ENCODE measurements at regions not wholly inside any gene's neighbourhood (a gene's known extent, or its start where the extent isn't known, plus 50 kb on each side); places are given as distances from the start of the nearest gene placed in this dataset.

- Histone ChIP-seq H3K9me3 (ENCODE audit: insufficient read depth, low read depth, low read length) (no peaks in the 10 kb centered on the region), H3K27ac (ENCODE audit: low read length) (no peak overlapping the region), H3K9ac (ENCODE audit: low read depth, low read length) (no peak overlapping the region), H3K4me3 (ENCODE audit: low read length) (no peak overlapping the region), H3K27me3 (ENCODE audit: insufficient read depth, low read length) (no peaks in the 10 kb centered on the region), H3K36me3 (ENCODE audit: insufficient read depth, low read depth, low read length) (no peaks in the 10 kb centered on the region), H3K4me1 (ENCODE audit: insufficient read depth, low read length) (no peaks in the 10 kb centered on the region)
Measured at GRCh38 chr6:84361372-84362192, 134.1 kb upstream of the CEP162 start.

GRCh38 chr6:84360039-84360438 is 132.6 kb upstream of the CEP162 start:
- Histone ChIP-seq H3K9me3 (ENCODE audit: insufficient read depth, low read depth, low read length) (no peaks in the 10 kb centered on the region), H3K27ac (ENCODE audit: low read length) (no peak overlapping the region), H3K4me3 (ENCODE audit: low read length) (no peak overlapping the region), H3K27me3 (ENCODE audit: insufficient read depth, low read length) (no peaks in the 10 kb centered on the region), H3K9ac (ENCODE audit: low read depth, low read length) (no peak overlapping the region), H3K4me1 (ENCODE audit: insufficient read depth, low read length) (no peaks in the 10 kb centered on the region), H3K36me3 (ENCODE audit: insufficient read depth, low read depth, low read length) (no peaks in the 10 kb centered on the region)

- Histone ChIP-seq H3K4me1 (ENCODE audit: insufficient read depth, low read length) (no peaks in the 10 kb centered on the region), H3K27me3 (ENCODE audit: insufficient read depth, low read length) (no peaks in the 10 kb centered on the region), H3K9ac (ENCODE audit: low read depth, low read length) (no peak overlapping the region), H3K4me3 (ENCODE audit: low read length) (no peak overlapping the region), H3K36me3 (ENCODE audit: insufficient read depth, low read depth, low read length) (no peaks in the 10 kb centered on the region), H3K9me3 (ENCODE audit: insufficient read depth, low read depth, low read length) (no peaks in the 10 kb centered on the region), H3K27ac (ENCODE audit: low read length) (no peak overlapping the region)
Measured at GRCh38 chr6:84358581-84358980, 131.1 kb upstream of the CEP162 start.

GRCh38 chr6:84357631-84358030 is 130.2 kb upstream of the CEP162 start:
- Histone ChIP-seq H3K9ac (ENCODE audit: low read depth, low read length) (no peak overlapping the region), H3K4me3 (ENCODE audit: low read length) (no peak overlapping the region), H3K4me1 (ENCODE audit: insufficient read depth, low read length) (no peaks in the 10 kb centered on the region), H3K27ac (ENCODE audit: low read length) (no peak overlapping the region), H3K27me3 (ENCODE audit: insufficient read depth, low read length) (no peaks in the 10 kb centered on the region), H3K9me3 (ENCODE audit: insufficient read depth, low read depth, low read length) (no peaks in the 10 kb centered on the region), H3K36me3 (ENCODE audit: insufficient read depth, low read depth, low read length) (no peaks in the 10 kb centered on the region)

- H3K27ac ChIP-seq (ENCODE audit: low read length) = no peak overlapping the region
- no peak overlapping the region for H3K9ac ChIP-seq (ENCODE audit: low read depth, low read length)
- no peak overlapping the region for H3K4me3 ChIP-seq (ENCODE audit: low read length)
- no peaks in the 10 kb centered on the region for H3K4me1 ChIP-seq (ENCODE audit: insufficient read depth, low read length)
- no peaks in the 10 kb centered on the region for H3K36me3 ChIP-seq (ENCODE audit: insufficient read depth, low read depth, low read length)
- no peaks in the 10 kb centered on the region for H3K27me3 ChIP-seq (ENCODE audit: insufficient read depth, low read length)
- H3K9me3 ChIP-seq (ENCODE audit: insufficient read depth, low read depth, low read length) = no peaks in the 10 kb centered on the region
Measured at GRCh38 chr6:84356907-84357306, 129.5 kb upstream of the CEP162 start.

GRCh38 chr6:84353459-84354423 is 126.3 kb upstream of the CEP162 start:
- no peak overlapping the region for H3K9ac ChIP-seq (ENCODE audit: low read depth, low read length)
- H3K27ac ChIP-seq (ENCODE audit: low read length) = no peak overlapping the region
- H3K27me3 ChIP-seq (ENCODE audit: insufficient read depth, low read length) = no peaks in the 10 kb centered on the region
- no peak overlapping the region for H3K4me3 ChIP-seq (ENCODE audit: low read length)
- no peaks in the 10 kb centered on the region for H3K9me3 ChIP-seq (ENCODE audit: insufficient read depth, low read depth, low read length)
- H3K36me3 ChIP-seq (ENCODE audit: insufficient read depth, low read depth, low read length) = no peaks in the 10 kb centered on the region
- no peaks in the 10 kb centered on the region for H3K4me1 ChIP-seq (ENCODE audit: insufficient read depth, low read length)

GRCh38 chr6:84350397-84350796 is 123.0 kb upstream of the CEP162 start:
- Histone ChIP-seq H3K36me3 (ENCODE audit: insufficient read depth, low read depth, low read length) (no peaks in the 10 kb centered on the region), H3K9ac (ENCODE audit: low read depth, low read length) (no peak overlapping the region), H3K4me1 (ENCODE audit: insufficient read depth, low read length) (no peaks in the 10 kb centered on the region), H3K27me3 (ENCODE audit: insufficient read depth, low read length) (no peaks in the 10 kb centered on the region), H3K27ac (ENCODE audit: low read length) (no peak overlapping the region), H3K4me3 (ENCODE audit: low read length) (no peak overlapping the region), H3K9me3 (ENCODE audit: insufficient read depth, low read depth, low read length) (no peaks in the 10 kb centered on the region)

- Histone ChIP-seq H3K27ac (ENCODE audit: low read length) (no peak overlapping the region), H3K9me3 (ENCODE audit: insufficient read depth, low read depth, low read length) (no peaks in the 10 kb centered on the region), H3K4me3 (ENCODE audit: low read length) (no peak overlapping the region), H3K27me3 (ENCODE audit: insufficient read depth, low read length) (no peaks in the 10 kb centered on the region), H3K4me1 (ENCODE audit: insufficient read depth, low read length) (no peaks in the 10 kb centered on the region), H3K9ac (ENCODE audit: low read depth, low read length) (no peak overlapping the region), H3K36me3 (ENCODE audit: insufficient read depth, low read depth, low read length) (no peaks in the 10 kb centered on the region)
Measured at GRCh38 chr6:84349542-84349941, 122.1 kb upstream of the CEP162 start.

- Histone ChIP-seq H3K9me3 (ENCODE audit: insufficient read depth, low read depth, low read length) (no peaks in the 10 kb centered on the region), H3K27ac (ENCODE audit: low read length) (no peak overlapping the region), H3K27me3 (ENCODE audit: insufficient read depth, low read length) (no peaks in the 10 kb centered on the region), H3K4me1 (ENCODE audit: insufficient read depth, low read length) (no peaks in the 10 kb centered on the region), H3K36me3 (ENCODE audit: insufficient read depth, low read depth, low read length) (no peaks in the 10 kb centered on the region), H3K9ac (ENCODE audit: low read depth, low read length) (no peak overlapping the region), H3K4me3 (ENCODE audit: low read length) (no peak overlapping the region)
Measured at GRCh38 chr6:84348801-84349200, 121.4 kb upstream of the CEP162 start.

GRCh38 chr6:84346372-84346771 is 118.9 kb upstream of the CEP162 start:
- H3K27ac ChIP-seq (ENCODE audit: low read length) = no peak overlapping the region
- no peaks in the 10 kb centered on the region for H3K36me3 ChIP-seq (ENCODE audit: insufficient read depth, low read depth, low read length)
- H3K4me1 ChIP-seq (ENCODE audit: insufficient read depth, low read length) = no peaks in the 10 kb centered on the region
- H3K9ac ChIP-seq (ENCODE audit: low read depth, low read length) = no peak overlapping the region
- no peaks in the 10 kb centered on the region for H3K9me3 ChIP-seq (ENCODE audit: insufficient read depth, low read depth, low read length)
- H3K4me3 ChIP-seq (ENCODE audit: low read length) = no peak overlapping the region
- H3K27me3 ChIP-seq (ENCODE audit: insufficient read depth, low read length) = no peaks in the 10 kb centered on the region

GRCh38 chr6:84344005-84344404 is 116.6 kb upstream of the CEP162 start:
- no peaks in the 10 kb centered on the region for H3K36me3 ChIP-seq (ENCODE audit: insufficient read depth, low read depth, low read length)
- no peak overlapping the region for H3K4me3 ChIP-seq (ENCODE audit: low read length)
- H3K9me3 ChIP-seq (ENCODE audit: insufficient read depth, low read depth, low read length) = no peaks in the 10 kb centered on the region; the same call in 1 of the 2 replicates
- H3K9ac ChIP-seq (ENCODE audit: low read depth, low read length) = no peak overlapping the region
- no peaks in the 10 kb centered on the region for H3K4me1 ChIP-seq (ENCODE audit: insufficient read depth, low read length)
- H3K27me3 ChIP-seq (ENCODE audit: insufficient read depth, low read length) = no peaks in the 10 kb centered on the region
- no peak overlapping the region for H3K27ac ChIP-seq (ENCODE audit: low read length)

- H3K9ac ChIP-seq (ENCODE audit: low read depth, low read length) = no peak overlapping the region
- no peak overlapping the region for H3K27ac ChIP-seq (ENCODE audit: low read length)
- H3K4me1 ChIP-seq (ENCODE audit: insufficient read depth, low read length) = no peaks in the 10 kb centered on the region
- no peaks in the 10 kb centered on the region for H3K36me3 ChIP-seq (ENCODE audit: insufficient read depth, low read depth, low read length)
- no peaks in the 10 kb centered on the region for H3K27me3 ChIP-seq (ENCODE audit: insufficient read depth, low read length)
- H3K9me3 ChIP-seq (ENCODE audit: insufficient read depth, low read depth, low read length) = no peaks in the 10 kb centered on the region; the same call in 1 of the 2 replicates
- no peak overlapping the region for H3K4me3 ChIP-seq (ENCODE audit: low read length)
Measured at GRCh38 chr6:84340422-84340821, 113.0 kb upstream of the CEP162 start.
